HG03439 (cell line): ENCODE measurements at regions not wholly inside any gene's neighbourhood (a gene's known extent, or its start where the extent isn't known, plus 50 kb on each side); places are given as distances from the start of the nearest gene placed in this dataset.
"Not testable (repeated sequence)": the region's sequence is repeated elsewhere in the genome, so short reads cannot be mapped to it uniquely, and the experiment has no call there.

Source experiments
- ATAC-seq: cut with Tn5 transposase; IDR thresholded peaks from one replicate; pipeline ENCODE4 v1.9.1; 2021; ENCODE audit warnings: mild to moderate bottlenecking, moderate library complexity; ENCODE audit not compliant: unreplicated experiment

DNA sequence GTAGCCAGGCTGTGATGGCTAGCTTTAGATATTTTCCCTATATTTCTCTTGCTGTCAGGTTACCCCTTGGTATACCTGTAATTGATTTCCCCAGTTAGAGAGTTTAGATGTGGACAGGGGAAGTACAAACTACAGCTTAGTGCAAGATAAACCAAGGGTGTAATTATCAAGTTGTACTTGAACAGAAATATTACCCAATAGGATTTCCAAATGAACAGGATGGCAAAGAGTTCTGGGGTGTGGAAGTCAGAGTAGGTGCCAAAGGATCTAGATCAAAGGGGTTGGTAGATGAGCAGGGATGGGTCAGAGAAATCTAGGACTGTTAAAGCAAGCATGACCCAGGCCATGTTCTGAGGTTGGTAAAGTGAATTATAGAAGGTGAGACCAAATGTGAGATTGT, 585.2 kb downstream of the CCDC85A start:
- no peak for ATAC-seq

- no peak for ATAC-seq
Measured at GRCh38 chr2:56770490-56770889, 586.7 kb downstream of the CCDC85A start.

DNA sequence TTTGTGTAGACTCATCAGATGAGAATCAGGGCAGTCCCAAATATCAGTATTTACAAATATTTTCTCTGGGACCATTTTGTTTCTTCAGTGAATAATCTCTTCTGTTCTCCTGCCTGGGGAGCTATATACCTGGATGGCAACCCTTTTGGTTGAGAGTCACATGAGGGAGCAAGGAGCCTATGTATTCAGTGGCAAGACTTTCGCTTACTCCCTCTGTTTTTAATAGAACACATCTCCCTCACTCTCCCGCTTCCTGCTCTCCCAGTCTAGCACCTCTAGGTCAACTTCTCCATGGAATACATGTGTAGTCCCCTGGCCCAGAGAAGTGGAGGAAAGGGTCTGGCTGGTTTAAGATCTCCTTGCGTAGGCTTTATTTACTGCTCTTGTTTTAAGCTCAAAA, 600.3 kb downstream of the CCDC85A start:
- no peak for ATAC-seq

- no peak for ATAC-seq
Measured at GRCh38 chr2:56801214-56801613, 617.4 kb downstream of the CCDC85A start.

GRCh38 chr2:56801770-56802169, 618.0 kb downstream of the CCDC85A start:
- no peak for ATAC-seq

- no peak for ATAC-seq
Measured at GRCh38 chr2:56803596-56803995, 619.8 kb downstream of the CCDC85A start.

GRCh38 chr2:56806924-56807323, 623.1 kb downstream of the CCDC85A start:
- no peak for ATAC-seq

GRCh38 chr2:56807861-56808260, 624.1 kb downstream of the CCDC85A start:
- ATAC-seq = no peak

GRCh38 chr2:56811401-56811800, 627.6 kb downstream of the CCDC85A start:
- ATAC-seq = no peak

DNA sequence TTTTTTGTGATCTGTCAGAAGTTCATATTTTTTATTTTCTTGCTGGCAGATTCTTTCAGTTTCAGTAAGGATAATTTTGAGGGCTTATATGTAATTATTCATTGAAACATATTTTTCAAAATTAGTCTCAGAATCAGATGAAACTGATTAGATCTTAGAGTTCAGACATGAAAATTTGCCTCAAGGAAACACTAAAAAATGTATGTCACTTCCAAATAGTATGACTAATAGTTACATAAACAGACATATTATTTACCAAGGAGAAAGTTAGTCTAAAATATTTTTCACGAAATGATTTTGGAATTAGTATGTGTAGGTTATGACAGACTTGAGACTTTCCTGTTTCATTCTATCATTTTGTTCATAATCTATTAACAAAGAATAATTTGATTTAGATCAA, 628.6 kb downstream of the CCDC85A start:
- ATAC-seq = no peak

DNA sequence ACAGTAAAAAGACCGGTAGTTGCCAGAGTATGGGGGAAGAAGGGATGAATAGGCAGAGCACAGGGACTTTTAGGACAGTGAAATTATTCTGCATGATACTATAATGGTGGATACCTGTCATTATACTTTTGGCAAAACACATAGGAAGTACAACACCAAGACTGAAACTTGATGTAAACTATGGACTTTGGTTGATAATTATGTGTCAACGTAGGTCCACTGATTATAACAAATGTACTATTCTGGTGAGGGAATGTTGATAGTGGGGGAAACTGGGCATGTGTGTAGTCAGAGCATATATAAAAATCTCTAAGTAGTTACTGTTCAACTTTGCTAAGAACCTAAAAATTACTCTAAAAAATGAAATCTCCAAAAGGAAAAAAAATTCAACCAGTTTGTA, 629.7 kb downstream of the CCDC85A start:
- no peak for ATAC-seq

DNA sequence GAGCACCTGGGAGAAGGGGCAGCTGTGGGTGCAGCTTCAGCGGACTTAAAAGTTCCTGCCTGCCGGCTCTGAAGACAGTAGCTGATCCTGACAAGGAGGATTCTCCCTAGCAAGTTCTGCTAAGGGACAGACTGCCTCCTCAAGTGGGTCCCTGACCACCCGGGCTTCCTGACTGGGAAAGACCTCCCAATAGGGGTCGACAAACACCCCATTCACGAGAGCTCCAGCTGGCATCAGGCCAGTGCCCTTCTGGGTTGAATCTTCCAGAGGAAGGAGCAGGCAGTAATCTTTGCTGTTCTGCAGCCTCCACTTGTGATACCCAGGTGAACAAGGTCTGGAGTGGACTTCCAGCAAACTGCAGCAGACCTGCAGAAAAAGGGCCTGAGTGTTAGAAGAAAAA, 632.9 kb downstream of the CCDC85A start:
- ATAC-seq = no peak

GRCh38 chr2:56831780-56832179, 648.0 kb downstream of the CCDC85A start:
- ATAC-seq = no peak

DNA sequence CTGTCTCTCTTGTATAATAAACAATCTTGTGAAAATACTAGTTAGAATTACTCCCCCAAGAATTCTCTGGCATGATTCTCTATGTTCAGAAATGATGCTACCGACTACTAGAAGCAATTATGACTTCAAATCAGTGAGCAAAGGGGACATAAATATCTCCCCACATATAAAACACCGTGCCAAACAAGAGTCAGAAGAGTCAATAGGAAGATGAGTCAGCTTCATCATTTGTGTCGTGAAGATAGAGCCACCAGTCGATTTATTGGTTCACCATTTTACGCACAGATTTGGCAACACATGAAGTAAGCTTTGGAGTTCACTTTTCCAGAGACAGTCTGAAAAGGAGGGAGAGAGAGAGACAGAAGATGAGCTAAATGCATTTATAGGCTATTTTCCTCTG, 650.9 kb downstream of the CCDC85A start:
- ATAC-seq = no peak

DNA sequence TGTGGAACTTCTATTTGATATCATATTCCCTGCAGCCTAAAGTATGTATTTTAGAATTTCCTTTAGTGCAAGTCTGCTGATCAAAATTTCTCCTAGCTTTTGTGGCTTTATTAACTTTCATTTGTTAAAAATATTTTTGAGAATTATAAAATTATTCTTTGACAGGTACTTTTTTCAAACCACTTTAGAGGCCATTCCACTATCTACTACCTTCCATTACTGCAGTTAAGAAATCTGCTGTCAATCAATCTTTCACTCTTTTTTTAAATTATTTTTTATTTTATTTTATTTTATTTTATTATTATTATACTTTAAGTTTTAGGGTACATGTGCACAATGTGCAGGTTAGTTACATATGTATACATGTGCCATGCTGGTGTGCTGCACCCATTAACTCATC, 656.2 kb downstream of the CCDC85A start:
- ATAC-seq = not testable (repeated sequence)

- no peak for ATAC-seq
Measured at GRCh38 chr2:56860991-56861390, 677.2 kb downstream of the CCDC85A start.

GRCh38 chr2:56871644-56872043, 687.9 kb downstream of the CCDC85A start:
- no peak for ATAC-seq

DNA sequence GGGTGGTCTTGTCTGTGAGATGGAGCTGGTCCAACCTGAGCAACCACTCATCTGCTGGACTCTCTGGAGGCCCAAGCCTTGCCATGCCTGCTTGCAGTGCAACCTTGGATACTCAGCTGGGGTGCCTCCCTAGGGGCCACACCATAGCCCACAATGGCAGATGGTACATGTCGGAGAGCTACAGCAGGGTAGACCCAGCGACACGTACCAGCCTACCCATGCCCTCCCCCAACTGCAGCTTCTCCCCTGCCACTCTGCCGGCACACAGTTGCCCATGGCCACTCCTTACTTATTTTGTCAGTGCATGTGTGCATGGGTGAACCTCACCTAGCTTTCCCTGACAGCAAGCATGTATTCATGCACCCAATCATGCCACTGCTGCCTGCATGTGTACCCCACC, 690.9 kb downstream of the CCDC85A start:
- no peak for ATAC-seq

GRCh38 chr2:56889738-56890137, 705.9 kb downstream of the CCDC85A start:
- ATAC-seq = no peak

DNA sequence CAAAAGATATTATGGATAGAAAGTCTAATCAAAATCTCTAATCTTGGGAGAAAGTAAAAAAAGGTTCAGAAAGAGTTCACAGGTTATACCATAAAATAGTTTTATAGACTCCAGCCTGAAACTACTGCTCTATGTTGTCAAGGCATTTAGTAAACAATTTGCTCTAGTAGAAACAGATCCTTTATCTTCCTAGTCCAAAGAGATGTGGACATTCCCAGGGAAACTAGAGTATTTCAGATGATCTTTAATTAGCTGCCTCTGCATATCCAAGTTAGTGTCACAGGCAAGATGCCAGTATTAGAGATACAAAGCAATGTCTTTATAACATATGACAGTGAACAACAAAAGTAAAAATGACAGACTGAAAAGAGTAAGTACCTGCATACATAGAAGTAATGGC, 708.6 kb downstream of the CCDC85A start:
- ATAC-seq = no peak

DNA sequence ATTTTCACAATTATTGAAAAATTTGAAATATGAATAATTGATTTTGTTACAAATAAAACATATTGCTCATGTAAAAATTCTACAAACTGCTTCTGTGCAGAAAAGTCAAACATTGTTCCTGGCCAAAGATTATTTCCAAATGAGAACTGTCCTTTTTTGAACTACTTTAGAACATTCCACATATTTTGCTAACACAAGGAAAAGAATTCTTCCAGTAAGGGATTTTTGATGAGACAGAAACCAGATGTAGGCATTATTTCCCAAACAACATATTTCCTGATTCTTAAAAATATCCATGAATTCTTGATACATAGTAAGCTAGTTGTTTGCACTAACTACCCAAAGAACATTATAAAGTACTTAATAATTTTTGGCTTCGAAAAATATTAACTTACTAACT, 715.2 kb downstream of the CCDC85A start:
- no peak for ATAC-seq

DNA sequence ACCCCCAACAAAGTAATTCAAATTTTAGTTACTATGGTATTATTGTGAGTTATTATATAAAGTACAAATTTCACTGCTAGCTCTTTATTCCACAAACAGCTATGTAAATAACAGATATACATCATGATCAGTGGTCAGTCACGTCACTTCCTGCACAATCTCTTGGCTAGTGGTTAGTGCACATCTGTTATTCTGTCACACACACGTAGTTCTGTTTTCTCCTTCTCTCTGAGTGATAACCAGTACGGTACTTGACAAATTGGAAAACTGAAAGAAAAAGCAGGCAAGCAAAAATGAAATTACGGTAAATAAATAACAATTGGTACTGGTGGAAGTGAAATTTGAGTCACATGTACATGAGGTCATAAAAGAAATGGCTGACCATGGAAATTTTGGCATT, 728.7 kb downstream of the CCDC85A start:
- no peak for ATAC-seq

DNA sequence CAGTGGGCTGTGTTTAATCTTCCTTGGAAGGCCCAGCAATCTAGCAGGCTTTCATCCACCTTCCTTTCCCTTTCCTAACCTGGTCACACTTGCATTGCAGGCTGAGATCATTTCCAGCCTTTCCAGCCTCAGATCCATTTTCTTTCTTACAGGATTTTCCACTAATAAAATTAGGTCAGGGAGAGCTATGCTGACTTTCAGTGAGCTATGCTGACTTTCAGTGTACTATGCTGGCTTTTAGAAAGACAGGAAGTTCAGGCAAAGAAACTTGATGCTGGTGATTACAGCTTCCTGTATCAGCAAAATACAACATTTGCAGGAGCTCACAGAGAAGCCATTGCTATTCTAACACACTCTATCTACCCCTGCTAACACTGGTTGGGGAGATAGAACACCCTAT, 735.0 kb downstream of the CCDC85A start:
- no peak for ATAC-seq

- no peak for ATAC-seq
Measured at GRCh38 chr2:56933976-56934375, 750.2 kb downstream of the CCDC85A start.
